ENCODE measurements at regions not wholly inside any gene's neighbourhood (a gene's known extent, or its start where the extent isn't known, plus 50 kb on each side); places are given as distances from the start of the nearest gene placed in this dataset.

DNA sequence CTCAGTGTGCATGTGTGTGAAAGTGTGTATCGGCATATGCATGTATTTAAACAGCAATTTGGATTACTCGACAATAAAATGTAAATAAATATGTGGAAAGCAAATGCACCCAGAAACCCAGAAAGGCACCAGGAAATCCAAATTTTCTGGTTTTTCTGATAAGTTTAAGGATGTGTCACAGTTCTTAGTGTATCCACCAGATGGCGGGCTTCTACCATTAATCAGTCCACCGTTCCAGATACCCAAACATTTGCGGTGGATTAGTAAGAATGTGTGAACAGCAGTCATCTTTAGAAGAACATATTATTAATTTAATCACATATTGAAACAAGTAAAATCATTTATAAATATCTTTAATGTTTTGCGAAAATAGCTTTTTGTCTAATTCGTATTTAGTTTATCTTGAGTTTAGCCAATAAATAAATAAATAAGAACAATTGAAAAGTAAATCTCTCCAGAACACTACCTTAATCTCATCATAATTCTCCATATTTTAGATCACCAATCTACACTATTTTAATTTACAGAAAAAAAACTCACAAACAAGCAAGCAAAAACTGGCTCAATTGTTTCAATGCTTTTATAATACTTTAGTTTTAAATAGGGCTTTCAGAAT, 298.9 kb downstream of the DSEL start:
- TF ChIP-seq POLR2A (IDR thresholded peaks at IDR 0.05): no peak
- TF ChIP-seq CTCF (IDR thresholded peaks at IDR 0.05): no peak

Measured in lower leg skin (tissue), 3 donors.